BE2C (cell line): ENCODE measurements at regions not wholly inside any gene's neighbourhood (a gene's known extent, or its start where the extent isn't known, plus 50 kb on each side); places are given as distances from the start of the nearest gene placed in this dataset.

Experiments
- DNase-seq: peaks from one replicate; pipeline ENCODE4 v3.0.0-alpha.2; 2020
- H3K27me3 ChIP-seq: fragments of 250-450 bp; sonication (Bioruptor Pico); 2 replicates; pipeline ENCODE4 v1.5.1; 2020; ENCODE audit warnings: mild to moderate bottlenecking
- H3K36me3 ChIP-seq: fragments of 250-450 bp; sonication (Bioruptor Pico); 2 replicates; pipeline ENCODE4 v1.5.1; 2020; ENCODE audit warnings: mild to moderate bottlenecking
- H3K4me1 ChIP-seq: fragments of 250-450 bp; sonication (Bioruptor Pico); 2 replicates; pipeline ENCODE4 v1.5.1; 2020
- H3K4me3 ChIP-seq: 2 replicates; pipeline ENCODE4 v1.5.1; 2011; ENCODE audit warnings: low read depth, low read length
- H3K9me3 ChIP-seq: fragments of 250-450 bp; sonication (Bioruptor Pico); 2 replicates; pipeline ENCODE4 v1.5.1; 2020
- TF ChIP-seq, protein P1 (sequence below): IDR thresholded peaks from 2 replicates; pipeline ENCODE4 v1.5.1; 2012; ENCODE audit warnings: mild to moderate bottlenecking, low read depth, low read length

DNA sequence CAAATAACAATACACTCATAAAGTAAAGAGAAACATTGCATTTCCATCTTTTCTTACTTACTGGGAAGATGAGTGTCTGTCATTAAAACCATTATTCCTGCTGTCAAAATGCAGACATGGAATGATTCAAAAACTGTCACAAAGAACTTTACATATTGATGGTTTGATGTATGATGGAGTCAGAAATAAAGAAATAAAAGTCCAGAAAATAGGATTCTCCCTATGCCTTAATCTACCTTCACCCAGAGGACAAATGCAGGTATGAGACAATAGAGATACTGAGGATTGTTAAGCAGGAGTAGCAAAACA, 656.1 kb downstream of the TBC1D4 start:
- no peaks in the 10 kb centered on the region for H3K27me3 ChIP-seq
- no peak overlapping the region for H3K4me3 ChIP-seq
- H3K9me3 ChIP-seq = no peaks in the 10 kb centered on the region
- TF ChIP-seq, protein P1, sequence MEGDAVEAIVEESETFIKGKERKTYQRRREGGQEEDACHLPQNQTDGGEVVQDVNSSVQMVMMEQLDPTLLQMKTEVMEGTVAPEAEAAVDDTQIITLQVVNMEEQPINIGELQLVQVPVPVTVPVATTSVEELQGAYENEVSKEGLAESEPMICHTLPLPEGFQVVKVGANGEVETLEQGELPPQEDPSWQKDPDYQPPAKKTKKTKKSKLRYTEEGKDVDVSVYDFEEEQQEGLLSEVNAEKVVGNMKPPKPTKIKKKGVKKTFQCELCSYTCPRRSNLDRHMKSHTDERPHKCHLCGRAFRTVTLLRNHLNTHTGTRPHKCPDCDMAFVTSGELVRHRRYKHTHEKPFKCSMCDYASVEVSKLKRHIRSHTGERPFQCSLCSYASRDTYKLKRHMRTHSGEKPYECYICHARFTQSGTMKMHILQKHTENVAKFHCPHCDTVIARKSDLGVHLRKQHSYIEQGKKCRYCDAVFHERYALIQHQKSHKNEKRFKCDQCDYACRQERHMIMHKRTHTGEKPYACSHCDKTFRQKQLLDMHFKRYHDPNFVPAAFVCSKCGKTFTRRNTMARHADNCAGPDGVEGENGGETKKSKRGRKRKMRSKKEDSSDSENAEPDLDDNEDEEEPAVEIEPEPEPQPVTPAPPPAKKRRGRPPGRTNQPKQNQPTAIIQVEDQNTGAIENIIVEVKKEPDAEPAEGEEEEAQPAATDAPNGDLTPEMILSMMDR = no peak
- H3K4me1 ChIP-seq = peaks cover 12% of the 10 kb centered on the region
- no peak for DNase-seq
- no peaks in the 10 kb centered on the region for H3K36me3 ChIP-seq

DNA sequence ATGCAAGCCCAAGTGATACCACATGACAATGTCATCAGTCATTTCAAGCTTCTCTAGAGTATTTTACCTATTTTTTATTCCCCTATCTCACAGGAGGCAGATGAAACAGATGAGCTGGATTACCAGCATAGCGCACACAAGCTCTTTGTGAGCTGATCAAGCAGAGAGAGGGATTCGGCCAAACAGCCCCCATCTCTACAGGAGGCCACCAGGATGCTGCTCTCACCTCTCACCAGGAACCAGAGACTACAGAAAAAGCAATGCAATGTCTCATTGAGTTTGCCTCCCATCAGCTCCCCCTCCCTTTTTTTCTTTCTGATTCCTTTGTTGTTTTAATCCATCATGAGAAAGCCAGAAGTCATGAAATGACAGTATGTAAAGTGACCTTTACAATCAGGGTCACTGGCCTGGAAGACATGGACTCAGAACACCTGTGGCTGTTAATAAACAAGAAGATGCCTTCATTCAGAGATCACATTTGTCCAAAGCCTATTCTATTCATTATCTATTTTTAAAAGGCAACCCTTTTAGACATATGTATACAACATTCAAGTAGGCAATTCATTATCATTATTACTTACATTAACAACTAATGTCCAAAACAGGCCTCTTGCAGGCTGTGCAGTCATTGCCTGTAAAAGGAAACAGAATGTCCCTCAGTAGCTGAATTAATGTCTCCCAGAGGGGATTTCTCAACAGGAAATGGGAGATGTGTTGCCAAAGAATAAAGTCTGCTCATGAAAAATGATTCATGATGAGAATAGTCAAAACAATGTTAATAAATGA, 656.6 kb downstream of the TBC1D4 start:
- Histone ChIP-seq H3K27me3 (no peaks in the 10 kb centered on the region), H3K4me3 (no peak overlapping the region), H3K9me3 (no peaks in the 10 kb centered on the region), H3K4me1 (peaks cover 12% of the 10 kb centered on the region), H3K36me3 (no peaks in the 10 kb centered on the region)
- no peak for DNase-seq
- TF ChIP-seq, protein P1 = no peak

DNA sequence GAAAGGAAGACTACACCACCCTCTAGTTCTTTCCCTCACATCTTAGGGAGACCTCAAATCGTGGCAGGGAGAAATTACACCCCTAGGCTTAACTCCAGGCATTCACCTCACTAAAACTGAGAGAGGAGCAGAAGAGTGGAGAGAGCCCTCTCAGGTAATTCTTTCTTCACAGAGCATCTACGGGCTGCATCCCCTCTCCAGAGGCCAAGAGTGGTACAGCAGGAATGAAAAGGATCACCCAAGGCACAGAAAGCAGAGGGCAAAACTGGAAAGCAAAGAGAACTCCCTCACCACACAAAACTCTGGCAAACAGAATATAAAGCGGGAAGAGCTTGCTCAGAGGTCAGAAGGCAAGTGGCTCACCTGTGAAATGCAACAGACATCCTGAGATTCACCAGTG, 661.2 kb downstream of the TBC1D4 start:
- Histone ChIP-seq H3K4me1 (peaks cover 11% of the 10 kb centered on the region), H3K36me3 (no peaks in the 10 kb centered on the region), H3K4me3 (no peak overlapping the region), H3K27me3 (no peaks in the 10 kb centered on the region), H3K9me3 (no peaks in the 10 kb centered on the region)
- DNase-seq = no peak
- TF ChIP-seq, protein P1 = no peak

DNA sequence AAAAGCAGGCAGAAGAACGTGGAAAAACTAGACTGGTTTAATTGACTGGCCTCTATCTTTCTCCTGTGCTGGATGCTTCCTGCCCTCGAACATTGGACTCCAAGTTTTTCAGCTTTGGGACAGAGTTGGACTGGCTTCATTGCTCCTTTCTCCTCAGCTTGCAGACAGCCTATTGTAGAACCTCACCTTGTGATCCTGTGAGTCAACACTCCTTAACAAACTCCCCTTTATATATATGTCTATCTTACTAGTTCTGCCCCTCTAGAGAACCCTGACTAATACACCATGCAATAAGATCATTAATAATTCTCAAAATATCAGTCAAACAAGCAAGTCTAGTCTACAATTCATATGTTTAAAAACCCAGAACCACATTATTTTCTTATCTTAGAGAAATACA, 662.4 kb downstream of the TBC1D4 start:
- TF ChIP-seq, protein P1 = no peak

DNA sequence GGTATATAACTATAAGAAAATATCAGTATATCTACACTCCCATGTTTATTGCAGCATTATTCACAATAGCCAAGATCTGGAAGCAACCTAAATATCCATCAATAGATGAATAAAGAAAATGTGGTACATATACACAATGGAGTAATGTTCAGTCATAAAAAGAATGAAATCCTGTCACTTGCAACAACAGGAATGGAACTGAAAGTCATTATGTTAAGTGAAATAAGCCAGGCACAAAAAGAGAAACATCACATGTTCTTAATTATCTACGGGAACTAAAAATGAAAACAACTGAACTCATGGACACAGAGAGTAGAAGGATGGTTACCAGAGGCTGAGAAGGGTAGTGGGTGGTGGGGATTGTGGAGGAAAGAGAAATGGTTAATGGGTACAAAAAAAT, 665.2 kb downstream of the TBC1D4 start:
- Histone ChIP-seq H3K4me1 (no peaks in the 10 kb centered on the region), H3K4me3 (no peak overlapping the region), H3K36me3 (no peaks in the 10 kb centered on the region), H3K9me3 (no peaks in the 10 kb centered on the region), H3K27me3 (no peaks in the 10 kb centered on the region)
- no peak for DNase-seq
- TF ChIP-seq, protein P1 = no peak

More for the DNA sequence above, 662.4 kb downstream of the TBC1D4 start:
- H3K4me1 ChIP-seq = no peaks in the 10 kb centered on the region
- H3K27me3 ChIP-seq = no peaks in the 10 kb centered on the region
- no peaks in the 10 kb centered on the region for H3K9me3 ChIP-seq
- DNase-seq = no peak
- H3K4me3 ChIP-seq = no peak overlapping the region
- H3K36me3 ChIP-seq = no peaks in the 10 kb centered on the region

DNA sequence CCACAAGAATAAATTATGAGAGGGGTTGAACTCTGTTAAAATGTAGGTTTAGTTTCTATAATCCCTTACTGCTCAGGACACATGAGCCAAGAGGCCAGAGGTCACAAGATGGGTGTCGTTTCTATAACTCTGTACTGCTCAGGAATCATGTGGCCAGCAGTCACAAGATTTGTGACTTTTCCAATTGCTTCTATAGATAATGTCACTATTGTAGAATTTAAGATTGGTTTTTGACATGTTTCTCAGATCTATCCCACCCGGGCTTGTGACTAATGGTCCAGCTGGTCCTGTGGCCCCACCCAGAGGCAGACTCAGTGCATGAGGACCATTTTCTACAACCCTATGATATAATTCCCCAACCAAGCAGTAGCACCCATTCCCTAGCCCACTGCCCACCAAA, 662.0 kb upstream of the KLF12 start:
- DNase-seq = no peak
- H3K9me3 ChIP-seq = no peaks in the 10 kb centered on the region; the same call in 1 of the 2 replicates
- peaks cover 18% of the 10 kb centered on the region for H3K4me1 ChIP-seq
- H3K4me3 ChIP-seq = no peak overlapping the region
- no peaks in the 10 kb centered on the region for H3K36me3 ChIP-seq
- H3K27me3 ChIP-seq = no peaks in the 10 kb centered on the region
- TF ChIP-seq, protein P1 = 0 out of 2 replicates have a peak, but pooled peaks have one; percentile 29
